Esophagus squamous epithelium (tissue), 4 donors: ENCODE measurements at regions not wholly inside any gene's neighbourhood (a gene's known extent, or its start where the extent isn't known, plus 50 kb on each side); places are given as distances from the start of the nearest gene placed in this dataset.

Experiments
- POLR2A ChIP-seq, 4 donors: fragments of 450-650 bp; IDR thresholded peaks; one replicate each; pipeline ENCODE4 v1.6.1; 2017; ENCODE audit warnings: antibody characterized with exemption in 4 of 4, mild to moderate bottlenecking in 4 of 4, moderate library complexity in 3 of 4
- TF ChIP-seq, protein P1 (sequence below), 6 experiments: fragments of 450-650 bp in 4 of 6; fragments of 200-600 bp in 2 of 6; sonication (generic) in 2 of 6; IDR thresholded peaks; one replicate each; pipeline ENCODE4 v1.5.1; 2016 to 2019; ENCODE audit warnings: antibody characterized with exemption in 6 of 6, mild to moderate bottlenecking in 4 of 6, moderate library complexity in 4 of 6

DNA sequence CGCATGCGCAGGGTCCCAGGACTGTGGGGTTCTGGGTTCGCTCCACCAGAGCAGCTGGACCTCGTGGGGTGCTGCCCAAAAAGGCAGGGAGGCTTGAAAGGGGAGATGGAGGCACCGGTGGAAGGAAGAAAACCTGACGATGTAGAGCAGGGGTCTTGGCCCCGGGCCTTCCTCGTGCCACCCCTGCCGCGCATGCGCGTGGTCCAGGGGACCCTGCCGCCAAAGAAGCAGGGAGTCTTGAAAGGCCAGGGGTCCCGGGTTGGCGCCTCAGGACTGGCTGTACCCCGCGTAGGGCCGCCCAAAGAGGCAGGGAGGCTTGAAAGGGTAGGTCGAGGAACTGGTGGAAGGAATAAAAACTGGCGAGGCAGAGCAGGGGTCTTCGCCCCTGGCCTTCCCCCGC is 321.0 kb downstream of the ALG10 start:
- TF ChIP-seq, protein P1, sequence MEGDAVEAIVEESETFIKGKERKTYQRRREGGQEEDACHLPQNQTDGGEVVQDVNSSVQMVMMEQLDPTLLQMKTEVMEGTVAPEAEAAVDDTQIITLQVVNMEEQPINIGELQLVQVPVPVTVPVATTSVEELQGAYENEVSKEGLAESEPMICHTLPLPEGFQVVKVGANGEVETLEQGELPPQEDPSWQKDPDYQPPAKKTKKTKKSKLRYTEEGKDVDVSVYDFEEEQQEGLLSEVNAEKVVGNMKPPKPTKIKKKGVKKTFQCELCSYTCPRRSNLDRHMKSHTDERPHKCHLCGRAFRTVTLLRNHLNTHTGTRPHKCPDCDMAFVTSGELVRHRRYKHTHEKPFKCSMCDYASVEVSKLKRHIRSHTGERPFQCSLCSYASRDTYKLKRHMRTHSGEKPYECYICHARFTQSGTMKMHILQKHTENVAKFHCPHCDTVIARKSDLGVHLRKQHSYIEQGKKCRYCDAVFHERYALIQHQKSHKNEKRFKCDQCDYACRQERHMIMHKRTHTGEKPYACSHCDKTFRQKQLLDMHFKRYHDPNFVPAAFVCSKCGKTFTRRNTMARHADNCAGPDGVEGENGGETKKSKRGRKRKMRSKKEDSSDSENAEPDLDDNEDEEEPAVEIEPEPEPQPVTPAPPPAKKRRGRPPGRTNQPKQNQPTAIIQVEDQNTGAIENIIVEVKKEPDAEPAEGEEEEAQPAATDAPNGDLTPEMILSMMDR (IDR thresholded peaks at IDR 0.05) = no peak
- TF ChIP-seq POLR2A (IDR thresholded peaks at IDR 0.05) = no peak
